HG02623 (cell line): ENCODE measurements at regions not wholly inside any gene's neighbourhood (a gene's known extent, or its start where the extent isn't known, plus 50 kb on each side); places are given as distances from the start of the nearest gene placed in this dataset.
"Not testable (repeated sequence)": the region's sequence is repeated elsewhere in the genome, so short reads cannot be mapped to it uniquely, and the experiment has no call there.

Experiments used
- ATAC-seq: cut with Tn5 transposase; IDR thresholded peaks from one replicate; pipeline ENCODE4 v1.9.1; 2021; ENCODE audit warnings: moderate library complexity; ENCODE audit not compliant: unreplicated experiment

GRCh38 chr2:106010818-106011355 is 183.2 kb downstream of the UXS1 start:
- no peak for ATAC-seq

DNA sequence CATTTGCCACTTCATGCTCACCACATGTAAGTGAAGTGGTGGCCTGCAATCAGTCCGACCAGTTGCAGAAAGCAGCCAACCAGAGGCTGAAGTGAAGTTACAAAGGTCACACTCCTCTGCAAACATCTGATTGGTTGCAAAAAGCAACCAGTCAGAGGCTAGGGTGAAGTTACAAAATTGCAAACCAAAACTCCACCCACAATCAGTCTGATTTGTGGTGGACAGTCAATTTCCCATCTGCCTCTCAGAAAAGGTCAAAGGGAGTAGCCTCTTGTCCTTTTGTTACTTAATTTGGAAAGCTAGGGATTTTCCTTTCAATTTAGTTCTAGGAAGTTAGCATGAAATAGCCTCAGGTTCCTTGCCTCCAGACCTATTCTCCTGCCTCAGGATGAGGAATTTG is 185.0 kb downstream of the UXS1 start:
- no peak for ATAC-seq

DNA sequence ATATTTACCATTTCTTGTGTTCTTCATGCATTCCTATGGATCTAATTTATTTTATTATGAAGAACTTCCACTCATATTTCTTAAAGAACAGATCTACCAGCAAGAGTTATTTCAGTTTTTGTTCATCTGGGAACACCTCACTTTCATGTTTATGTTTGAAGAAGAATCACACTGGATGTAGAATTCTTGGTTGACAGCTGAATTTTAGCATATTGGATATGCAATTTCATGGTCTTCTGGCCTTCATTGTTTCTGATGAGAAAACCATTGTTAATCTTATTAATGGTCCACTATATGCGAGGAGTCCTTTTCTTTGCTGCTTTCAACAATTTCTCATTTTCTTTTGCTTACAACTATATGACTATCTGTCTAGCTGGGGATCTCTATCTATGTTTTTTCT is 189.2 kb downstream of the UXS1 start:
- no peak for ATAC-seq

GRCh38 chr2:105999211-105999989 is 194.7 kb downstream of the UXS1 start:
- no peak for ATAC-seq

DNA sequence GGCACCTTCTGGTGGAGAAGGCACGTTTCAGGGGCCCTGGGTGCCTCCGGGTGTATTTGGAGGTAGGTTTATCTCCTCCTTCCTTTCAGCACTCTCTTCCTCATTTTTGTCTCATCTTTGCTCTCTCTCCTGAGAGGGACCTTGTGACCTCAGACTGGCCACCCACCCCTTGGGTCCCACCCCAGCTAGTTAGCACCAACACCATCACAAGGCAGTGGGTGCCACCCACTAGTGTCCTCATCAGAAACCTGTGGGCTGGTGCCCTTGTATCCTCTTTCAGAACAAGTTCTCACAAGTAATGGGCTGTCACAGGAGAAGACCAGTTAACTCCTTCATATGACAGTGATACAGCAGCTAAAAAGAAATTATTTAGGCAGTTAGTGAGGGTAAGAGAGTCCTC is 196.4 kb downstream of the UXS1 start:
- no peak for ATAC-seq

- ATAC-seq = no peak
These were observed 203.5 kb downstream of the UXS1 start for GRCh38 chr2:105990624-105991023.

GRCh38 chr2:105989803-105990202 is 204.3 kb downstream of the UXS1 start:
- not testable (repeated sequence) for ATAC-seq

DNA sequence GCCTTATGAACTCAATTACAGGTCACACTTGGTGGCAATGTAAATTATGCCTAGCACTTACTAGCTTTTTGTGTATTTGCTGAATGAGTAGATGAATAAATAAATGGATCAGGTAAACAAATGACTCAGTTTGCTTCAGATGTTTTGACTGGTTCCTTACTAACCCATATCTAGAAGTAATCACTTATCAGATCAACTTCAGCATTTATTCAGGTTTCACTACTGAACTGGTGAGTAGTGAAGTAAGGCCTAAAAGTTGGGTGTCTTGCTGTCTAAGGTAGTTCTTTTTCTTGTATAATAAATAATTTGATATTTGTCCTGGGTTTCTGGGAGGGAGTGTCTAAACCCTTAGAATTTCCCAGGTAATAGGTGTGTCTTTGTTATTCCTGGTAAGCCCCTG is 205.0 kb downstream of the UXS1 start:
- ATAC-seq = no peak

DNA sequence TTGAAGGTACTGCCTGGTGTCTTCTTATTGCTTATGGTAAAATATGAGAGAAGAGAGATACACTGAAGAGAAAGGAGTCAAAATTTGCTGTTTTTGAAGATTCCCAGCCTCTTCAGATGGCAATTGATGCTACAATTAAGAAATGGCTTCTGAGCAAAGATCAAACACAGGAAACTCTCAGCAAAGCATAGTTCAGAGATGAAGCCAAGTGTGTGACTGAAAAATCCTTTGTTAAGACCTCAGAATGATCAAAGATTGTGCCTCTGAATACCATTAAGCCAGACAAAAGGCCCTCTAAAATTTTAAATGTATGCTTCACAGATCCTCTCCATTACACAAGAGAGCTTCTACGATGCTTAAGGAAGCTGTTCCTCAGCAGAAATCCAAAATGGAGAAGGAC is 216.3 kb downstream of the UXS1 start:
- no peak for ATAC-seq

- ATAC-seq = no peak
These were observed 216.9 kb downstream of the UXS1 start for GRCh38 chr2:105977212-105977611.

- no peak for ATAC-seq
These were observed 219.3 kb downstream of the UXS1 start for GRCh38 chr2:105974812-105975211.

DNA sequence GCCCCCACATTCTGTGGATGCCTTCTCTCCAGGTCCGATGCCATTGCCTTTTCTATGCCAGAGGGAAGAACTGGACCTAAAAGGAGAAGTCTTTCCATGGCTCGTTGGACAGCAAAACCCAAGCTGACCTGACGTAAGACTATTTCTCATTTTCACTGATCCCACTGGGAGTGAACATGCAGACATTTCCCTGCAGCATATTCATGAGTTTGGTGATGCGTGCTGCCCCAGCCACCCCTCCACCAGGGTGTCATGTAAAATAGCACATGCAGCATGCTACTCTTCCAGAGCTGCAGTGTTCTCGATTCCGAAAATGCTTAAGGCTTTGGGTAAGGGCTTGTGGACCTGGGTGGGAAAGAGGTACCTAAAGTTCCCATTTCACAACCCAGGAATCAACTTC is 221.2 kb downstream of the UXS1 start:
- no peak for ATAC-seq

DNA sequence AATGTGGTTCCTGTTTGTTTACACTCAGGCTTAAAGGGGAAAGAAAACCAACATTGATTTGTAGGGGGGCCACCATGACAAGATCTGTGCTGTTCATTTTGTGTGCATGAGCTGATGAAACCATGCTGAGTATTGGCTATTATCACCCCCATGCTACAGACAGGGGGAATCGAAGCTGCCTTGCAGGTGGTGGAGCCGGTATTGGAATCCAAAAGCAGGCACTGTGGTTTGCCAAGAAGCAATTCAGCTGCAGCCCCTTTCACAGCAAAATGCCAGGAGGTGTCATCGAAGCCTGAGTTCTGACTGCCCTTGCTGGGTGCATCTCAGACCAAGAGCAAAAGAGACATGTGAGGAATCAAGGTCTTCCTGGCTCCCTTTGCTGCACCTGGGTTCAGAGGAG is 221.9 kb downstream of the UXS1 start:
- ATAC-seq = no peak

DNA sequence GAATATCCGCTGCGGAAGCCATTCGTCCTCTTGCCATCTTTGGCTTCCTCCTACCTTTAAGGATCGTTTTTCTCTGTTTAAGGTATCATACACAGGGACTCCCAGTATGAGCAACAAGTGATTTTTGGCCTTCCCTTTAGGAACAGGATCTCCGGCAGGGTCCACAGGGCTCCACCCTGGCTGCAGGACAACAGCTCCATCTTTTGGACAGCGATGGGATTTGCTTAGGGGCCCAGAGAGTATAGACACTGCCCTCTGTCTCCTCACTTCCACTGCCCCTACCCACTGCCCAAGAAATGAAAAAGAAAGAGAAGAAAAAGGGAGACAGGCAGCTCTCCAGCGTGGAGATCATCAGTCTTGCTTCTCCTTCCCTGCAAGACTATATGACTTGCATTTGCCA is 224.5 kb downstream of the UXS1 start:
- ATAC-seq = no peak

GRCh38 chr2:105962221-105962620 is 217.5 kb downstream of the NCK2 start:
- ATAC-seq = no peak

DNA sequence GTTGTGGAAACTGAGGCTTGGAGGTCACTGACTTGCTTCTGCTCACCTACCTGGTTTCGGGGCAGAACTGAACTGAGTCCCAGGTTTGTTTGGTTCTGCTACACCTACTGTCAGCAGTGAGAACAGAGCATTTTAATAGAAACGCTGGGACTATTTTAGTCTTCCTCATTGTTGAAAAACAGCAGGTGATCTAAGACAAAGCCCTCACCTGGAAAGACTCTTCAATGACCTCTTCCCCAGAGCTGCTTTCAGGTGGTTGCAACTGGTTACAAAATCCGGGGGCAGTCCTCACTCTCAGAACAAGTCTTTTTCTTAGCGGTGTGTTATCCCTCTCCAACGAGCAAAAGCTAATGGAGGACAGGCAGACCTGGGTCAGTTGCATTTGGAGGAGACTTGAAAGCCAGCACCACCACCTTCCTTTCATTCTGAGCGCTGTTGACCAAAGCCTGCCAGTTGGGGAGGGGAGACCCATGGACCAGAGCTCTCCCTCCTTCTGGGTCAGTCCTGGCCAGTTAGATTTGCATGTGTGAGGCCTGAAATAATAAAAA is 217.0 kb downstream of the NCK2 start:
- no peak for ATAC-seq

- ATAC-seq = no peak
These were observed 214.6 kb downstream of the NCK2 start for GRCh38 chr2:105959357-105959756.

DNA sequence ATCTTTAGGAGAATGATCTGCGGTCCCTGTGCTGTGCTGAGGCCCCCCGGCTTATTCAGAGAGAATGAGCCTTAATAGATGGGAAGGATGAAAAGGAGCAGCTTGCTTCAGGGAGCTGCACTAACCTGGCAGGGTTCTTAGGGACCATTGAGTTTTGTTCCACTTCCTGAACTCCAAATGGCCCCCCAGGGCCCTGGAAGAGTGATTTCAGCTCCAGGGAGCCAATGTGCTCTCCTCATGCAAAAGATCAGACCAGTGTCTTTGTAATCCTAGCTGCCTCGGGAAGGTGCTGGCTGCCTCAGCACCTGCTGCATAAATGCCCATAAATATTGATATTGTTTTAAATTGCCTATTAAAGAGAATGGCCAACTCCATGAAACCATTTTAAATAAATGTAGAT is 210.2 kb downstream of the NCK2 start:
- no peak for ATAC-seq

- no peak for ATAC-seq
These were observed 209.2 kb downstream of the NCK2 start for GRCh38 chr2:105953942-105954341.

DNA sequence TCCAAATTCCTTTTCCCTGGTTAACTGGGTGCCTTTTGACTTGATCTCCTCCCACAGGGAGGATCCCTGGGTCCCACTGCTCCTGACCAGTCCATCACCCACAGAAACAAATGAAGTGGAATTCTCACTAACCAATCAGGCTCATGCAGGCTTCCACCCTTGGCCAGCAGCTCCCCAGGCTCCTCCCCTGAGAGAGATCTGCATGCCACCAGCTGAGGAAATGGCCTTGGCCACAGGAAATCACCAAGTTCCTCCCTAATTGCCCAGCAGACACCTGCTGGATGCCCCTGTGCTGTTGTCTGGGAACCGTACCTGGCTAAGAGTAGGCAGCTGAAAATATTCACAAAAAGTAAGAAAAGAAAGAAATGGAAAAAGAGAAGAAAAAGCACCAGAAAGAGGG is 207.4 kb downstream of the NCK2 start:
- no peak for ATAC-seq

DNA sequence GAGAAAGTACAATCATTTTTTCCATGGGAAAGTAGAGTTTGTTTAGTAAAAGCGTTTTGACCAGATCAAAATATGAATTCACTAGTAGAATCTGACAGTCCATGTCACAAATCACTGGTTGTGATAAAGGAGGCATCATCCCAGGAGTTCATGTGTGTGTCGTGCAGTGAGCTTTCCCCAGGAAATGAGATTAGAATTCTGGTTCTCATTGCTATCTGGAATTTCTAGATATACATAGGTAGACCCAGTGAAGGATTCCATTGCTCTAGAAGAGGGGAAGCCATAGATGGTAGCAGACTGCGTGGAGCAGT is 206.6 kb downstream of the NCK2 start:
- no peak for ATAC-seq

DNA sequence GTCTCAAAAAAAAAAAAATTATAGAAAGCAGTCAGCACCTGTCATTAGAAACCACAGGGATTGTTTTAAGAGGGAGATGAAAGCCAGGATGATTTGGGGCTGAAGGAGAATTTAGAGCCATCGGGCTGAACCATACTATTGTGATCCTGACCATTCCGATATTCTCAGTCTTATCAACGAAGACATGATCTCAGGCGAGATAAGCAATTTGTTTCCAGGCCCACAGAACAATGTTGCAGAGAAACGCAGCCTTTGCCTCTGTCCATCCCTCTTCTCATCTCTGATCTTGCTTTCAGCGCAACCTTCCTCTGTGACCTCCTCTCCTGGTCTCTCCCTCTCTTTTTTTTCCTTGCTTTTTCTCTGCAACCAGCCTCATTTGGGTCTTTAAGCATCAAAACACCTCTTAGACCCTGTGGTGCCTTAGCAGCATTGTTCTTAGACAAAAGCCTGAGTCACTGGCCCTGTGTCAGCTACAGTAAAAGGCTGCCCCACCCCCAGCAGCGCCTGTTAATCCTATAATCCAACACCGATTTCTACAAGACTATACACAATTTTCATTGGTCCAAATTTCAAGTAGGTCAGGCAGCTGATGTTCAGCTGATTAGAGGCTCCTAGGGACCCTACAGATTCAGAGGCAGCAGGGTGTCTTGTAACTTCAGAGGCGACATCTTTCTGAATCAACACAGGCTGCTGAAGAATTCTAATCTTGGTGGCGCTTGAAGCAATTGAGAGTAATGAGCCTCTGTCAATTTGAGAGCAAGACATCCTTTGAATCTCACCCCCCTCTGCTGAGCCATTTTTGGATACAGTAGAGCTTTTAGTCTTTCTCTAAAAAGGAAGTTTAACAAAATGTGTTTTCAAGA is 206.0 kb downstream of the NCK2 start:
- ATAC-seq = no peak
